K562 (cell line): ENCODE measurements at regions not wholly inside any gene's neighbourhood (a gene's known extent, or its start where the extent isn't known, plus 50 kb on each side); places are given as distances from the start of the nearest gene placed in this dataset.

ENCODE experiments used
- ATAC-seq: fragments of 200-7000 bp; cut with Tn5 transposase; 3 replicates; pipeline ENCODE4 v1.9.1; 2020; ENCODE audit warnings: moderate library complexity
- BruUV-seq: library from RNA; stranded (reverse); fragments of 400-500 nt; replicated peaks from 2 replicates; lab custom pipeline; 2021; lab: Mats Ljungman, UMichigan
- CTCF ChIA-PET: fragments of 300-600 bp; formaldehyde crosslinking; extraction: SDS; loops from one replicate; lab custom pipeline; 2021; ENCODE audit warnings: low intra/inter-chr PET ratio; lab: Yijun Ruan, JAX
- POLR2A ChIA-PET: fragments of 300-600, 350-650 bp; sonication (Branson Sonifier 250); formaldehyde crosslinking; extraction: SDS; loops from one replicate; lab custom pipeline; 2021; ENCODE audit warnings: antibody characterized with exemption, inconsistent platforms; lab: Yijun Ruan, JAX
- DNase-seq, 4 experiments: peaks; one replicate each; pipeline versions ENCODE4 v3.0.0 to v3.0.0-alpha.2; 2011 to 2018; ENCODE audit warnings: low spot score in 3 of 4, mixed read lengths in 3 of 4; ENCODE audit errors: extremely low read depth in 1 of 4
- FAIRE-seq: peaks from 2 replicates; lab custom pipeline; 2011; peaks lifted over from hg19 to GRCh38; lab: Jason Lieb, UNC
- H2AFZ ChIP-seq: 2 replicates; pipeline ENCODE4 v1.6.0; 2011; ENCODE audit warnings: low read depth, low read length, control low read depth, inconsistent platforms
- H3K27ac ChIP-seq: fragments of 200-600 bp; 3 replicates; pipeline ENCODE4 v1.8.0; 2011; ENCODE audit warnings: low read depth, mild to moderate bottlenecking, control low read depth, inconsistent platforms, low read length, moderate library complexity, mixed read lengths; ENCODE audit errors: extremely low read depth
- H3K27me3 ChIP-seq, 2 experiments: fragments of 300-600 bp in 1 of 2; 2 replicates in 1 of 2; 3 replicates in 1 of 2; pipeline versions ENCODE4 v1.6.0 to v1.8.0; 2011; ENCODE audit warnings: inconsistent platforms in 2 of 2, low read length in 2 of 2, mild to moderate bottlenecking in 1 of 2, mixed read lengths in 1 of 2, moderate library complexity in 1 of 2; ENCODE audit not compliant: control insufficient read depth in 2 of 2, insufficient read depth in 2 of 2
- H3K36me3 ChIP-seq: fragments of 300-600 bp; 3 replicates; pipeline ENCODE4 v1.8.0; 2011; ENCODE audit warnings: mild to moderate bottlenecking, low read length, inconsistent platforms; ENCODE audit not compliant: control insufficient read depth, insufficient read depth
- H3K4me1 ChIP-seq, 2 experiments: fragments of 200-600 bp in 1 of 2; replicated peaks in 1 of 2; 2 replicates in 1 of 2; 3 replicates in 1 of 2; pipeline versions ENCODE4 v1.5.1 to v1.8.0; 2011; ENCODE audit warnings: inconsistent platforms in 2 of 2, low read length in 2 of 2, mild to moderate bottlenecking in 1 of 2, mixed read lengths in 1 of 2, moderate library complexity in 1 of 2; ENCODE audit not compliant: control insufficient read depth in 2 of 2, insufficient read depth in 2 of 2
- H3K4me2 ChIP-seq: 2 replicates; pipeline ENCODE4 v1.6.1; 2011; ENCODE audit warnings: low read length, control low read depth, inconsistent platforms, mixed read lengths; ENCODE audit not compliant: insufficient read depth
- H3K4me3 ChIP-seq: fragments of 200-600 bp; sonication (generic), shearing (Covaris generic); 2 replicates; pipeline ENCODE4 v1.5.1; 2016; ENCODE audit warnings: control low read depth, inconsistent platforms
- H3K79me2 ChIP-seq: fragments of 200-600 bp; 3 replicates; pipeline ENCODE4 v1.8.0; 2011; ENCODE audit warnings: low read length, inconsistent platforms; ENCODE audit not compliant: control insufficient read depth, insufficient read depth
- H3K9ac ChIP-seq, 2 experiments: 2 replicates each; pipeline versions ENCODE4 v1.6.0 to v1.6.1; 2011; ENCODE audit warnings: low read depth in 2 of 2, low read length in 2 of 2, control low read depth in 1 of 2, inconsistent platforms in 1 of 2, mild to moderate bottlenecking in 1 of 2, mixed read lengths in 1 of 2; ENCODE audit not compliant: insufficient read depth in 1 of 2
- H3K9me1 ChIP-seq: one replicate; pipeline ENCODE4 v1.6.0; 2011; ENCODE audit warnings: inconsistent platforms, mild to moderate bottlenecking, low read length, moderate library complexity; ENCODE audit not compliant: control insufficient read depth, insufficient read depth
- H3K9me3 ChIP-seq: replicated peaks from 2 replicates; pipeline ENCODE4 v1.5.1; 2011; ENCODE audit warnings: low read depth, low read length, inconsistent platforms; ENCODE audit not compliant: control insufficient read depth, insufficient read depth
- H4K20me1 ChIP-seq: replicated peaks from 2 replicates; pipeline ENCODE4 v1.6.1; 2011; ENCODE audit warnings: low read length, inconsistent platforms, mixed read lengths; ENCODE audit not compliant: control insufficient read depth, insufficient read depth
- AFF1 ChIP-seq, 2 experiments: fragments of 450-650 bp; IDR thresholded peaks; 2 replicates each; pipeline ENCODE4 v1.6.1; 2018; ENCODE audit warnings: mild to moderate bottlenecking in 2 of 2, low read depth in 1 of 2; ENCODE audit not compliant: partially characterized antibody in 2 of 2
- CTCF ChIP-seq, 3 experiments: IDR thresholded peaks in 2 of 3; conservative IDR thresholded peaks in 1 of 3; 2 replicates each; pipeline ENCODE4 v1.5.1; 2011 to 2012; ENCODE audit warnings: low read length in 3 of 3, mild to moderate bottlenecking in 3 of 3, control low read depth in 2 of 3, improper control_type of control experiment in 1 of 3, inconsistent platforms in 1 of 3, low read depth in 1 of 3, mixed read lengths in 1 of 3, moderate library complexity in 1 of 3; ENCODE audit not compliant: insufficient read depth in 2 of 3
- ERF ChIP-seq: fragments of 450-650 bp; formaldehyde crosslinking; IDR thresholded peaks from 2 replicates; pipeline ENCODE4 v1.4.0; 2020; ENCODE audit warnings: mild to moderate bottlenecking, mixed read lengths
- FOXK1 ChIP-seq: sonication (generic); formaldehyde crosslinking; IDR thresholded peaks from 2 replicates; pipeline ENCODE4 v1.8.0; 2022; ENCODE audit warnings: missing genetic modification reagents, mild to moderate bottlenecking, borderline replicate concordance
- KDM1A ChIP-seq, 2 experiments: fragments of 450-650 bp; IDR thresholded peaks; 2 replicates each; pipeline ENCODE4 v1.6.1; 2016; ENCODE audit warnings: mild to moderate bottlenecking in 2 of 2
- MBD2 ChIP-seq: sonication (generic); IDR thresholded peaks from 2 replicates; pipeline ENCODE4 v1.6.1; 2016; ENCODE audit warnings: low read depth, borderline replicate concordance
- PBX2 ChIP-seq, 2 experiments: IDR thresholded peaks in 1 of 2; conservative IDR thresholded peaks in 1 of 2; 2 replicates each; pipeline ENCODE4 v1.6.1; 2016; ENCODE audit warnings: low read depth in 2 of 2, mild to moderate bottlenecking in 1 of 2, missing compliant biosample characterization in 1 of 2, missing genetic modification characterization in 1 of 2, moderate library complexity in 1 of 2
- POLR2B ChIP-seq: fragments of 450-650 bp; IDR thresholded peaks from 2 replicates; pipeline ENCODE4 v1.6.1; 2018; ENCODE audit warnings: low read depth; ENCODE audit not compliant: partially characterized antibody
- PTTG1 ChIP-seq: fragments of 450-650 bp; IDR thresholded peaks from 2 replicates; pipeline ENCODE4 v1.6.1; 2016; ENCODE audit warnings: low read depth, mild to moderate bottlenecking, missing genetic modification characterization, missing compliant biosample characterization
- RHOXF2B ChIP-seq: fragments of 250-450 bp; sonication (Bioruptor Pico); conservative IDR thresholded peaks from 2 replicates; pipeline ENCODE4 v1.5.1; 2021
- XRCC4 ChIP-seq: IDR thresholded peaks from one replicate; pipeline ENCODE4 v1.6.1; 2011; ENCODE audit not compliant: insufficient read depth, insufficient read length; ENCODE audit errors: extremely low read depth
- ZFX ChIP-seq: sonication (generic); formaldehyde crosslinking; IDR thresholded peaks from 2 replicates; pipeline ENCODE4 v1.8.0; 2022; ENCODE audit warnings: mild to moderate bottlenecking, missing genetic modification reagents, moderate library complexity
- ZNF253 ChIP-seq: fragments of 250-450 bp; sonication (Bioruptor Pico); conservative IDR thresholded peaks from 2 replicates; pipeline ENCODE4 v1.6.1; 2021; ENCODE audit warnings: mild to moderate bottlenecking
- ZNF436 ChIP-seq: fragments of 250-450, 450-650 bp; sonication (Bioruptor Pico); formaldehyde crosslinking; IDR thresholded peaks from 2 replicates; pipeline ENCODE4 v1.7.0; 2020; ENCODE audit warnings: mild to moderate bottlenecking
- WGBS: fragments of 100-300 bp; shearing (Covaris generic); methylation state at CpG from one replicate; pipeline ENCODE4 v1.1.6; 2016; ENCODE audit warnings: low coverage, mixed read lengths; ENCODE audit not compliant: insufficient coverage; ENCODE audit errors: missing lambda C conversion rate; 5-methylcytosine and 5-hydroxymethylcytosine counted together
- in situ Hi-C: fragments of 300-500 bp; cut with MboI; formaldehyde crosslinking; loops from 4 replicates; pipeline ENCODE4 v1.15.0; 2018; ENCODE audit warnings: inconsistent platforms, mixed read lengths
- intact Hi-C: fragments of 100-400 bp; cut with micrococcal nuclease; formaldehyde crosslinking; loops from 2 replicates; pipeline ENCODE4 v1.14.2; 2022

- in situ Hi-C loops, result no loop called here
- intact Hi-C loops, result no loop called here
- 0% methylated on average over 6 of the region's 8 CpGs for WGBS
- Histone ChIP-seq H3K36me3 (no peaks in the 10 kb centered on the region), H3K9me3 (no peaks in the 10 kb centered on the region), H3K9ac (no peak overlapping the region), H2AFZ (no peak overlapping the region), H3K79me2 (no peaks in the 10 kb centered on the region), H4K20me1 (no peaks in the 10 kb centered on the region), H3K9me1 (no peaks in the 10 kb centered on the region), H3K27me3 (peaks cover 0 to 18% of the 10 kb centered on the region in 2 experiments; a peak in 1 of 5 replicates), H3K4me2 (no peak overlapping the region), H3K4me3 (no peak overlapping the region), H3K27ac (no peak overlapping the region), H3K4me1 (no peaks in the 10 kb centered on the region)
- ATAC-seq, result no peak
- DNase-seq, result no peak
- BruUV-seq, result no TSS peak
- CTCF ChIA-PET, result no interaction called here
- POLR2A ChIA-PET, result no interaction called here
- FAIRE-seq, result no peak
- TF ChIP-seq XRCC4, result no peak
- no peak for TF ChIP-seq PBX2 (CRISPR knock-in tag; IDR thresholded peaks at IDR 0.05; ENCODE audit: low read depth)
- no peak for TF ChIP-seq PBX2 (tag; conservative IDR thresholded peaks at IDR 0.05; ENCODE audit: low read depth)
- TF ChIP-seq ZNF253 (CRISPR knock-in tag), result no peak
- no peak for TF ChIP-seq RHOXF2B (CRISPR knock-in tag)
- TF ChIP-seq FOXK1, result no peak
- no peak for TF ChIP-seq PTTG1 (tag)
- no peak for TF ChIP-seq MBD2
- TF ChIP-seq ZNF436 (CRISPR knock-in tag), result no peak
- no peak for TF ChIP-seq POLR2B
- no peak for TF ChIP-seq CTCF (IDR thresholded peaks at IDR 0.05 in 2 of 3, conservative IDR thresholded peaks at IDR 0.05 in 1 of 3; ENCODE audit: insufficient read depth in 2 of 3, low read depth in 1 of 3, low read length in 3 of 3)
- TF ChIP-seq AFF1 (IDR thresholded peaks at IDR 0.05; ENCODE audit: low read depth in 1 of 2, partially characterized antibody in 2 of 2), result no peak
- no peak for TF ChIP-seq ZFX
- TF ChIP-seq ERF (CRISPR knock-in tag), result no peak
- TF ChIP-seq KDM1A (IDR thresholded peaks at IDR 0.05), result no peak
Observed at GRCh38 chr20:19886661-19887288, 128.7 kb downstream of the RIN2 start.
